ENCODE measurements at regions not wholly inside any gene's neighbourhood (a gene's known extent, or its start where the extent isn't known, plus 50 kb on each side); places are given as distances from the start of the nearest gene placed in this dataset.

DNA sequence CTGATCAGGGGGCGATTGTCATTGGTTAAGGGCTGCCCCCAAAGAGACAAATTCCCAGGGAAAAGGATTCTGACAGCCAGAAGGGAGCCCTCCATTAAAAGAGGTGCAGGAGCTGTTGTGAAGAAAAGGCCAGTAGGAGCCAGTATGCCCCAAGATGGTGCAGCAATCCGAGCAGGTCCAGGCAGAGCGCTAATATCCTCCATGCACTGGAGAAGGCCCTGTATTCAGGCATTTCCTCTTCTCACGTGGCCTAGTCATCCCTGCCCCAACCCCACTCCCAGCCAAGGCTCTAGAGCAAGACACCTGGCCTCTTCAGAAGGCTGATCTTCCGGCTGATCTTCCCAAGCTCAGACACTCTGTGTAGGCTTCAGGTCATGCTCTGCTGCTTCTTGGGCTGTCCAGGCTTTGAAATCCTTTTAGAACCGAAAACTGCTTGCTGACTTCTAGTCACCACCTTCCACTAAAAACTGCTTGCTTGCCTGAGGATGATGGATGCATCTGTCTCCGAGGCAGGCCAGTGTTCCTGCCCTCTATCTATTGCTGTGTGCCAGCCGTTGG is 77.4 kb downstream of the CYP26A1 start:
- Histone ChIP-seq H3K36me3 (ENCODE audit: insufficient read depth, low read length) (no peaks in the 10 kb centered on the region), H3K27me3 (ENCODE audit: control insufficient read depth in 1 of 2, insufficient read depth in 2 of 2, low read length in 2 of 2) (no peaks in the 10 kb centered on the region), H3K9ac (ENCODE audit: low read length) (no peak overlapping the region), H3K4me3 (ENCODE audit: low read depth in 1 of 2, low read length in 2 of 2) (no peak overlapping the region), H3K27ac (ENCODE audit: low read depth, low read length) (no peak overlapping the region), H3K9me3 (ENCODE audit: low read length) (no peaks in the 10 kb centered on the region), H3K4me1 (ENCODE audit: insufficient read depth, low read length) (no peaks in the 10 kb centered on the region)

DNA sequence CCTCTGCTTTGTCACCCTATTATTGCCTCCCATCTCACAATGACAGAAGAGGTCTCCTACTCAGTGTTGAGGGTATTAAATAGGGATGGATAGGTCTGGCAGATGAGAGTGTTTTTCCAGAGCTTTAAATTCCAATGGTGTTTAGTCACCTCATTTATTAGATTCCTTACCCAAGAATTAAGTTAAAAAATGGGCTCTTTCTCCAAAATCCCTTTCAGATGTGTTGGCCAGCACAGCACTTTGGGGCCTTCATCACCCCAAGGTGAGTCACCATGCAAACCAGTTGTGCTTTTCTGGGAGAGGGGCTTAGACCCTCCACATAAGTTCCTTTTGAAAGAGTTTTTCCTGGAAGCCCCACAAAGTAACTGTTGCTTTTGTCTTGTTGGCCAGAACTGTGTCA is 78.4 kb downstream of the CYP26A1 start:
- H3K27ac ChIP-seq (ENCODE audit: low read depth, low read length), result no peak overlapping the region
- no peaks in the 10 kb centered on the region for H3K9me3 ChIP-seq (ENCODE audit: low read length)
- H3K9ac ChIP-seq (ENCODE audit: low read length), result no peak overlapping the region
- no peaks in the 10 kb centered on the region for H3K36me3 ChIP-seq (ENCODE audit: insufficient read depth, low read length)
- no peaks in the 10 kb centered on the region for H3K27me3 ChIP-seq (ENCODE audit: control insufficient read depth in 1 of 2, insufficient read depth in 2 of 2, low read length in 2 of 2)
- H3K4me1 ChIP-seq (ENCODE audit: insufficient read depth, low read length), result no peaks in the 10 kb centered on the region
- H3K4me3 ChIP-seq (ENCODE audit: low read depth in 1 of 2, low read length in 2 of 2), result no peak overlapping the region

DNA sequence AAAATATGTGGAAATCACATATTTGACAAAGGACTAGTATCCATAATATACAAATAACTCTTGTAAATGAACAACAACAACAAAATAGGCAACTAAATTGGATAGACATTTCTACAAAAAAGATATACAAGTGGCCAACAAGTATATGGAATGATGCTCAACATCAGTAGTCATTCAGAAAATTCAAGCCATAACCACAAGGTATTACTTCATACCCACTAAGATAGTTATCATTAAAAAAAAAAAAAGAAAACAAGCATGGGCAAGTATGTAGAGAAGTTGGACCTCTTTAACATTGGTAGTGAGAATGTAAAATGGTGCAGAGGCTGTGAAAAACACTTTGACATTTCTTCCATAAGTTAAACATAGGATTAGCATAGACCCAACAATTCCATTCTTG is 80.8 kb downstream of the CYP26A1 start:
- Histone ChIP-seq H3K27ac (ENCODE audit: low read depth, low read length) (no peak overlapping the region), H3K4me3 (ENCODE audit: low read depth in 1 of 2, low read length in 2 of 2) (no peak overlapping the region), H3K4me1 (ENCODE audit: insufficient read depth, low read length) (no peaks in the 10 kb centered on the region), H3K36me3 (ENCODE audit: insufficient read depth, low read length) (no peaks in the 10 kb centered on the region), H3K9me3 (ENCODE audit: low read length) (no peaks in the 10 kb centered on the region), H3K9ac (ENCODE audit: low read length) (no peak overlapping the region), H3K27me3 (ENCODE audit: control insufficient read depth in 1 of 2, insufficient read depth in 2 of 2, low read length in 2 of 2) (no peaks in the 10 kb centered on the region)

DNA sequence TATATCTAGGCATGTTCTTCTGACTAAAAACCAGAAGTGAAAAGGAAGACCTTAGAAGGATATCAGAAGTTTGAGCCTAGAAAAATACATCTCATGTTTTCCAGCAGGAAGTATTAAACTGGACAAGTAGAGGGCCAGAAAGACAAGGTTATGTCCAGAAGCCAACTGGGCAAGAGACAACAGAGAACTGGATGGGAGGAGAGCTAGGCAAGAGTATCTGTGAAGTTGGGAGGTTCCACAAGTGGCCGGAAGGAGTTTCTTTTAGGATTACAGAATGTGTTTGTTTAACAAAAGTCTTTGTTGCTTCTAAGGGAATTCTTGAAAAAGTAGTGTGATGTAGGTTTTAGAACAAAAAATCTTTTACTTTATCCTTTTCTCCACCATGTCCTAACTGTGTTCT is 86.4 kb downstream of the CYP26A1 start:
- H3K36me3 ChIP-seq (ENCODE audit: insufficient read depth, low read length), result no peaks in the 10 kb centered on the region
- H3K4me1 ChIP-seq (ENCODE audit: insufficient read depth, low read length), result no peaks in the 10 kb centered on the region
- no peaks in the 10 kb centered on the region for H3K27me3 ChIP-seq (ENCODE audit: control insufficient read depth in 1 of 2, insufficient read depth in 2 of 2, low read length in 2 of 2)
- H3K4me3 ChIP-seq (ENCODE audit: low read depth in 1 of 2, low read length in 2 of 2), result no peak overlapping the region
- no peak overlapping the region for H3K27ac ChIP-seq (ENCODE audit: low read depth, low read length)
- no peaks in the 10 kb centered on the region for H3K9me3 ChIP-seq (ENCODE audit: low read length)
- no peak overlapping the region for H3K9ac ChIP-seq (ENCODE audit: low read length)

DNA sequence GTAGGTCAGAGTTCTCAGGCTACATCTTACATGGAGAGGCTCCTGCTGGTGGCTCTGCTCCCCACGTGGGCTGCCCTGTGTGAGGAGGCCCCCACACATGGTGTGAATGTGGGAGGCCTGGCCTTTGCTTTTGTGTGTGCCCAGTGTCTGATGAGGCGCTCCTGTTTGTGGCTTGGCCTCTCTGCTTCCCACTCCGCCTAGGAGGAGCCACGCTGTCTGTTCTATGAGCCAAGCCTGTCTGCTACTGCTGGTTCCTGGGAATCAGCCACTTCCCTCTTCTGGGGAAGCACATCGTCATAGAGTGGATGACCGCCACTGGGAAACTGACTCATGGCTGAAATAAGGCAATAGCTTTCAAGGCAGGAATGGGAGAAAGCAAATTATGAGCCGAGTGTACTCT is 87.1 kb downstream of the CYP26A1 start:
- Histone ChIP-seq H3K27ac (ENCODE audit: low read depth, low read length) (no peak overlapping the region), H3K36me3 (ENCODE audit: insufficient read depth, low read length) (no peaks in the 10 kb centered on the region), H3K4me3 (ENCODE audit: low read depth in 1 of 2, low read length in 2 of 2) (no peak overlapping the region), H3K27me3 (ENCODE audit: control insufficient read depth in 1 of 2, insufficient read depth in 2 of 2, low read length in 2 of 2) (no peaks in the 10 kb centered on the region), H3K9ac (ENCODE audit: low read length) (no peak overlapping the region), H3K9me3 (ENCODE audit: low read length) (no peaks in the 10 kb centered on the region), H3K4me1 (ENCODE audit: insufficient read depth, low read length) (no peaks in the 10 kb centered on the region)

DNA sequence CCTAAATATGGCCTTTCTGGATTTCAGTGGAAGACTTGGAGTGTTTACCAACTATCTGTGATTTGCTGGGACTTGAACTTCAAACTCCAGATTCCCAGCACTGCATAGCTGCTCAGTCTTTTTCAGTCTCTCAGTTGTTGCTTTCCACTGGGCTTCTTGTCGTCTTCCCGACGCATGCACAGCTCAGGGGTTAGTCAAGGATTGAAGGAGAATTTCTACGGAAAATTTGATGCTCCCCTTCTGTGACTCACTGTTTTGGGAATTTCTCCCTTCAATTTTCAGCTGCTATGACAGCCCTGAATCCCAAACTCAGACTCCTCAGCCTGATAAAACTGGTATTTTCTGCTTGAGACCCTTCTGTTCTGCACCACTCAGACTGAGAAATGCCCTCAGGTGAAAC is 91.7 kb downstream of the CYP26A1 start:
- Histone ChIP-seq H3K9ac (ENCODE audit: low read length) (no peak overlapping the region), H3K4me1 (ENCODE audit: insufficient read depth, low read length) (no peaks in the 10 kb centered on the region), H3K27me3 (ENCODE audit: control insufficient read depth in 1 of 2, insufficient read depth in 2 of 2, low read length in 2 of 2) (no peaks in the 10 kb centered on the region), H3K36me3 (ENCODE audit: insufficient read depth, low read length) (no peaks in the 10 kb centered on the region), H3K27ac (ENCODE audit: low read depth, low read length) (no peak overlapping the region), H3K4me3 (ENCODE audit: low read depth in 1 of 2, low read length in 2 of 2) (no peak overlapping the region), H3K9me3 (ENCODE audit: low read length) (no peaks in the 10 kb centered on the region)

DNA sequence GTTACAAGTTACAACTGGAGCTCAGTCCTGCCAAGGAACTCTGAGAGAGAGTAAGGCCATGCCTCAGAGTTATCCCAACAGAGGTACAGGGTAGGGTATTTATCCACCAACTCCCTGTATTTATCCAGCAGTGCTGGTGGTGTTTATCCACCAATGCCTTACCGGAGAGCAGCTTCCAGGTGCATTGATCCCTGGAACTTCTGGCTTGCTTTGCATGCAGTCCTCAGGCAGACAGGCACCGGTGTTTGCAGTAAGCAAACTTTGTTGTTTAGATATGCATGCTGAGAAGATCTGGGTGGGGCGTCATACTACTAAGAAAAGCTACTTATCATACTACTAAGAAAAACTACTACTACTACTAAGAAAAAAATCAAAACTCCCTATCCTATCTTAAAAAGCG is 92.4 kb downstream of the CYP26A1 start:
- no peaks in the 10 kb centered on the region for H3K9me3 ChIP-seq (ENCODE audit: low read length)
- H3K4me1 ChIP-seq (ENCODE audit: insufficient read depth, low read length), result no peaks in the 10 kb centered on the region
- no peaks in the 10 kb centered on the region for H3K27me3 ChIP-seq (ENCODE audit: control insufficient read depth in 1 of 2, insufficient read depth in 2 of 2, low read length in 2 of 2)
- H3K36me3 ChIP-seq (ENCODE audit: insufficient read depth, low read length), result no peaks in the 10 kb centered on the region
- H3K27ac ChIP-seq (ENCODE audit: low read depth, low read length), result no peak overlapping the region
- H3K9ac ChIP-seq (ENCODE audit: low read length), result no peak overlapping the region
- no peak overlapping the region for H3K4me3 ChIP-seq (ENCODE audit: low read depth in 1 of 2, low read length in 2 of 2)

DNA sequence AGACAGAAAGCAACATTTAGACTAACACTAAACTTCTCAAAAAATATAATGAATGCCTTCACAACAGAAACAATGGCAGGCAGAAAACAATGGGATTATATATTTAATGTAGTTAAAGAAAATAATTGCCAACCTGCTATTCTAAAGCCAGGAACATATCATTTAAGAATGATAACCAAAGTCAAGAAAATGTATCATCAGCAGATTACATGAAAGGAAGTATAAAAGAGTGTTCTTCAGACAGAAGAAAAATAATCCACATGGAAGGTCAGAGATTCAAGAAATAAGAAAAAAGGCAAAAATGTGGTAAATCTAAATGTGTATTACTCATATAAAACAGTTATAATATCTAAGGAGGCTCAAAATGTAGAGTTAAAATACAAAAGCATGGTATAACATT is 98.1 kb downstream of the CYP26A1 start:
- H3K4me1 ChIP-seq (ENCODE audit: insufficient read depth, low read length), result no peaks in the 10 kb centered on the region
- H3K9ac ChIP-seq (ENCODE audit: low read length), result no peak overlapping the region
- no peaks in the 10 kb centered on the region for H3K9me3 ChIP-seq (ENCODE audit: low read length)
- H3K27ac ChIP-seq (ENCODE audit: low read depth, low read length), result no peak overlapping the region
- no peaks in the 10 kb centered on the region for H3K36me3 ChIP-seq (ENCODE audit: insufficient read depth, low read length)
- no peaks in the 10 kb centered on the region for H3K27me3 ChIP-seq (ENCODE audit: control insufficient read depth in 1 of 2, insufficient read depth in 2 of 2, low read length in 2 of 2)
- no peak overlapping the region for H3K4me3 ChIP-seq (ENCODE audit: low read depth in 1 of 2, low read length in 2 of 2)

DNA sequence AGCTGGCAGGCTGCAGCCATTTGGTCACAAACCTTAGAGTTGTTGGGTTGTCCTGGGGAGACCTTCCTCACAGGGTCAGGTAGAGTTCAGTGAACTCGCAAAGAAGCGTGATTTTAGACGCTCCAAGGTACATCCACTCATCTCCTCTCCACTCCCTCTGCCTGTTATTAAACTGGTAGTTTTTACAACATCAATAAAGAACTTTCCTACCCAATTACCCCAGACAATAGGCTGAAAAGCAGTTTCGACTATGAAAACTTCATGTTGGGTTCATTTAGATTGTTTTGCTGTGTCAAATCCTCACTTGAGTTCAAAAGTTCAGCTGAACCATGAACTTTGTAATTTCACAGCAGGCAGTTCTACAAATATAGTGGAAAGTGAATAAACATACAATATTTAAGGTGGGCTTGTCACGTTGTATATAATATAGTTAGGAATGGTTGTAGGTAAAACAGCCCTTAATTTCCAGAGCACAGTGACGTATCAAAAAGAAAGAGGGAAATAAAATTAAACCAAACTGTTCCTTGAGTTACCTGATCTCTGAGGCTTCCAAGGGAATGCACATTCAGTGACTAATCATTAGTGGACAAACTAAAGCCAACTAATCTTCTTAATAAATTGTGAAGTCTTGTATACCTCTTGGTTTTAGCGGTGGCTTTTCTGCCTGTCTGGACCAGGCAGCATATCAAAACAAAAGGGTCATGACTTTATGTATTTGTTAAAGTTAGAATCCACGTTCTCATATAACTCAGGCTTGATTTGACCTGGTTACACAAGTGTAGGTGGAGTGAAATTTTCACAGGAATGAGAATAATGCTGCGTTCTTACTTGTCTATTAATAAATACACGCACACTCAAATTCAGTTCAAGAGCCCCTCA is 100.5 kb downstream of the CYP26A1 start:
- no peak overlapping the region for H3K27ac ChIP-seq (ENCODE audit: low read depth, low read length)
- H3K4me3 ChIP-seq (ENCODE audit: low read depth in 1 of 2, low read length in 2 of 2), result no peak overlapping the region
- H3K36me3 ChIP-seq (ENCODE audit: insufficient read depth, low read length), result no peaks in the 10 kb centered on the region
- H3K9ac ChIP-seq (ENCODE audit: low read length), result no peak overlapping the region
- no peaks in the 10 kb centered on the region for H3K4me1 ChIP-seq (ENCODE audit: insufficient read depth, low read length)
- H3K27me3 ChIP-seq (ENCODE audit: control insufficient read depth in 1 of 2, insufficient read depth in 2 of 2, low read length in 2 of 2), result no peaks in the 10 kb centered on the region
- no peaks in the 10 kb centered on the region for H3K9me3 ChIP-seq (ENCODE audit: low read length)

DNA sequence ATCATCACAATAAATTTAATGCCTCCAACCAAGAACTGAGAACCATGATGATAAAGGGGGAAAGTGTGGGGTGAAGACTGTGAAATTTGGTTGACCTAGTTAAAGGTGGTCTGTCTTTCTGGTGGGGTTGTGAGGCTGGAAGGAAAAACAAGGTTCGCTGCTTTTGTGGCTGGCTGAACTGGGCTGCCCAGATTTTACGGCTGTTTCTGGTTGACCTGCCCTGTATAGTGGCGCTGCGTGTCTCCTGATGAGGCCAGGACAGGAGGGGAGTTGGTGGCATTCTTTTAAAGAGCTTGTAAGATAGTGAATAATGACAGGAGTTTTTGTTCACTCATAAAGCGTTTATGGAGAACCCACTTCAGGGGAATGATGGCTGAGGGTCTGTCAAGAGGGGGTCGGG is 101.8 kb downstream of the CYP26A1 start:
- Histone ChIP-seq H3K4me1 (ENCODE audit: insufficient read depth, low read length) (no peaks in the 10 kb centered on the region), H3K9me3 (ENCODE audit: low read length) (no peaks in the 10 kb centered on the region), H3K9ac (ENCODE audit: low read length) (no peak overlapping the region), H3K27ac (ENCODE audit: low read depth, low read length) (no peak overlapping the region), H3K36me3 (ENCODE audit: insufficient read depth, low read length) (no peaks in the 10 kb centered on the region), H3K27me3 (ENCODE audit: control insufficient read depth in 1 of 2, insufficient read depth in 2 of 2, low read length in 2 of 2) (no peaks in the 10 kb centered on the region), H3K4me3 (ENCODE audit: low read depth in 1 of 2, low read length in 2 of 2) (no peak overlapping the region)

DNA sequence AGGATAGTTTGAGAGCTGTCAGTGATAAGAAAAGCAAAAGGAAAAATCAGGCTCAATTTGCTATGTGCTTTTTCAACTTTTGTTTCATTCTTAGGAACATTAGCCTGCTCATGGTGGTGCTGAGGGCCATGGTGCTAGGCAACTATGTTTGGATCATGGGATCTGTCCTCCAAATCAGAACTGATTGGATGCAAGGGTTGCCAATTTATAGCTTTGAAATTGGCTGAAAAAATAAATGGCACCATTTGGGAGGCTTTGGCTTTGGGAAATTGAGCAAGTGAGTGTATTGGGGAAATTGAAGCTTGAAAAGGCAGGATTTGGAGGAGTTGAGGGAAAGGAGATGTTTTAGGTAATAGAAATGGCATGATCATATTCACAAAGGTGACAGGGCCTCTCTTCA is 103.8 kb downstream of the CYP26A1 start:
- Histone ChIP-seq H3K9ac (ENCODE audit: low read length) (no peak overlapping the region), H3K27me3 (ENCODE audit: control insufficient read depth in 1 of 2, insufficient read depth in 2 of 2, low read length in 2 of 2) (no peaks in the 10 kb centered on the region), H3K4me3 (ENCODE audit: low read depth in 1 of 2, low read length in 2 of 2) (no peak overlapping the region), H3K36me3 (ENCODE audit: insufficient read depth, low read length) (no peaks in the 10 kb centered on the region), H3K9me3 (ENCODE audit: low read length) (no peaks in the 10 kb centered on the region), H3K4me1 (ENCODE audit: insufficient read depth, low read length) (no peaks in the 10 kb centered on the region), H3K27ac (ENCODE audit: low read depth, low read length) (no peak overlapping the region)

DNA sequence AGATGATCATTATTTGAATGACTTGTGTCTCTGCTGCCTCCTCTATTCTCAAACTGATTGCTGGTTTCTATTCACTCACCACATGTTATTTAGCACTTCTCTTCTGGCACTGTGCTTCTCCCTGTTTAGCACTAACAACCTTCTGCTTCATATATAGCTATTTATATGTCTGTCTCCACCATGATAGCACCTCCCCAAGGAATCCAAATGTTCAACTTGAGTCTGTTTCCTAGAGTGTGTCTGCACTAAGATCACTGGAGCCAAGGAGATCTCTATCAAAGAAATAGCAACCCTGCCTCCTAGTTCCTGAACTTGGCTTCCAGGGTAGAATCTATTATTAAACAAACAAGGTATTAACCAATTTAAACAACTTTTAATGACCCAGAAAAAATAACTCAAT is 104.5 kb downstream of the CYP26A1 start:
- Histone ChIP-seq H3K9me3 (ENCODE audit: low read length) (no peaks in the 10 kb centered on the region), H3K36me3 (ENCODE audit: insufficient read depth, low read length) (no peaks in the 10 kb centered on the region), H3K4me3 (ENCODE audit: low read depth in 1 of 2, low read length in 2 of 2) (no peak overlapping the region), H3K27me3 (ENCODE audit: control insufficient read depth in 1 of 2, insufficient read depth in 2 of 2, low read length in 2 of 2) (no peaks in the 10 kb centered on the region), H3K9ac (ENCODE audit: low read length) (no peak overlapping the region), H3K27ac (ENCODE audit: low read depth, low read length) (no peak overlapping the region), H3K4me1 (ENCODE audit: insufficient read depth, low read length) (no peaks in the 10 kb centered on the region)

All from muscle layer of colon (tissue), 2 donors.